Adipocyte (in vitro differentiated cells): ENCODE measurements at regions not wholly inside any gene's neighbourhood (a gene's known extent, or its start where the extent isn't known, plus 50 kb on each side); places are given as distances from the start of the nearest gene placed in this dataset.
"Not testable (repeated sequence)": the region's sequence is repeated elsewhere in the genome, so short reads cannot be mapped to it uniquely, and the experiment has no call there.

Experiments
- DNase-seq: peaks from one replicate; pipeline ENCODE4 v3.0.0-alpha.2; 2015; ENCODE audit warnings: low read depth
- H3K27me3 ChIP-seq: replicated peaks from 2 replicates; pipeline ENCODE4 v1.7.0; 2013; ENCODE audit warnings: mild to moderate bottlenecking, low read length, moderate library complexity; ENCODE audit not compliant: control insufficient read depth, insufficient read depth
- H3K36me3 ChIP-seq: 2 replicates; pipeline ENCODE4 v1.7.0; 2013; ENCODE audit warnings: low read length, mild to moderate bottlenecking, moderate library complexity; ENCODE audit not compliant: control insufficient read depth, insufficient read depth, severe bottlenecking
- H3K4me1 ChIP-seq: 2 replicates; pipeline ENCODE4 v1.7.0; 2013; ENCODE audit warnings: mild to moderate bottlenecking, low read length, moderate library complexity; ENCODE audit not compliant: control insufficient read depth, insufficient read depth
- H3K4me3 ChIP-seq: 2 replicates; pipeline ENCODE4 v1.7.0; 2013; ENCODE audit warnings: mild to moderate bottlenecking, low read length, moderate library complexity
- H3K9ac ChIP-seq: 2 replicates; pipeline ENCODE4 v1.7.0; 2013; ENCODE audit warnings: mild to moderate bottlenecking, low read length, moderate library complexity
- H3K9me3 ChIP-seq: 2 replicates; pipeline ENCODE4 v1.7.0; 2013; ENCODE audit warnings: mild to moderate bottlenecking, low read length, moderate library complexity; ENCODE audit not compliant: control insufficient read depth

- no peak for DNase-seq
- Histone ChIP-seq H3K9me3 (no peaks in the 10 kb centered on the region), H3K4me3 (peak overlapping the region; percentile 73), H3K4me1 (no peaks in the 10 kb centered on the region), H3K36me3 (no peaks in the 10 kb centered on the region), H3K27me3 (peaks cover 3% of the 10 kb centered on the region), H3K9ac (no peak overlapping the region)
Observed at GRCh38 chr7:39855325-39855674, 94.8 kb upstream of the CDK13 start.

- not testable (repeated sequence) for H3K4me3 ChIP-seq, H3K36me3 ChIP-seq, H3K4me1 ChIP-seq, H3K27me3 ChIP-seq, H3K9ac ChIP-seq, H3K9me3 ChIP-seq
- peak; percentile 6 for DNase-seq
Observed at GRCh38 chr7:39863675-39864322, 86.3 kb upstream of the CDK13 start.

GRCh38 chr7:39869888-39870522 lies 80.1 kb upstream of the CDK13 start:
- H3K9me3 ChIP-seq, H3K4me1 ChIP-seq, H3K36me3 ChIP-seq, DNase-seq, H3K27me3 ChIP-seq, H3K4me3 ChIP-seq, H3K9ac ChIP-seq: not testable (repeated sequence)

- H3K9me3 ChIP-seq, H3K27me3 ChIP-seq, H3K9ac ChIP-seq, H3K36me3 ChIP-seq, H3K4me1 ChIP-seq, H3K4me3 ChIP-seq, DNase-seq: not testable (repeated sequence)
Observed at GRCh38 chr7:39871610-39872009, 78.4 kb upstream of the CDK13 start.

GRCh38 chr7:39880556-39880955 lies 69.5 kb upstream of the CDK13 start:
- H3K4me3 ChIP-seq = peak overlapping the region; percentile 45
- DNase-seq = peak; percentile 80

GRCh38 chr7:39882148-39882784 lies 67.8 kb upstream of the CDK13 start:
- no peak overlapping the region for H3K9ac ChIP-seq
- no peaks in the 10 kb centered on the region for H3K27me3 ChIP-seq
- no peak for DNase-seq
- peaks cover 7% of the 10 kb centered on the region for H3K4me1 ChIP-seq
- no peaks in the 10 kb centered on the region for H3K36me3 ChIP-seq
- peaks cover 11% of the 10 kb centered on the region for H3K9me3 ChIP-seq
- no peak overlapping the region for H3K4me3 ChIP-seq

More at GRCh38 chr7:39880556-39880955, 69.5 kb upstream of the CDK13 start:
- Histone ChIP-seq H3K9ac (peak overlapping the region; percentile 2), H3K27me3 (no peaks in the 10 kb centered on the region), H3K9me3 (peaks cover 11% of the 10 kb centered on the region), H3K4me1 (peaks cover 7% of the 10 kb centered on the region), H3K36me3 (no peaks in the 10 kb centered on the region)

- H3K9me3 ChIP-seq = peaks cover 11% of the 10 kb centered on the region
- H3K4me1 ChIP-seq = peaks cover 7% of the 10 kb centered on the region
- H3K27me3 ChIP-seq = no peaks in the 10 kb centered on the region
- H3K4me3 ChIP-seq = no peak overlapping the region
- H3K36me3 ChIP-seq = no peaks in the 10 kb centered on the region
- no peak overlapping the region for H3K9ac ChIP-seq
- DNase-seq = no peak
Observed at GRCh38 chr7:39883812-39884390, 66.2 kb upstream of the CDK13 start.

GRCh38 chr7:39888171-39888853 lies 61.7 kb upstream of the CDK13 start:
- H3K9ac ChIP-seq = no peak overlapping the region
- no peak overlapping the region for H3K4me3 ChIP-seq
- peaks cover 20% of the 10 kb centered on the region for H3K27me3 ChIP-seq
- DNase-seq = no peak
- no peaks in the 10 kb centered on the region for H3K9me3 ChIP-seq
- H3K4me1 ChIP-seq = no peaks in the 10 kb centered on the region
- H3K36me3 ChIP-seq = no peaks in the 10 kb centered on the region

- no peak for DNase-seq
Observed at GRCh38 chr7:39890411-39890810, 59.6 kb upstream of the CDK13 start.

GRCh38 chr7:39891894-39892293 lies 58.2 kb upstream of the CDK13 start:
- Histone ChIP-seq H3K27me3 (peaks cover 20% of the 10 kb centered on the region), H3K36me3 (no peaks in the 10 kb centered on the region), H3K4me1 (no peaks in the 10 kb centered on the region), H3K9ac (no peak overlapping the region), H3K4me3 (no peak overlapping the region), H3K9me3 (no peaks in the 10 kb centered on the region)
- DNase-seq = no peak

More at GRCh38 chr7:39890411-39890810, 59.6 kb upstream of the CDK13 start:
- Histone ChIP-seq H3K27me3 (peaks cover 20% of the 10 kb centered on the region), H3K9me3 (no peaks in the 10 kb centered on the region), H3K36me3 (no peaks in the 10 kb centered on the region), H3K9ac (no peak overlapping the region), H3K4me3 (no peak overlapping the region), H3K4me1 (no peaks in the 10 kb centered on the region)

- DNase-seq = no peak
- H3K4me3 ChIP-seq = no peak overlapping the region
- H3K9ac ChIP-seq = no peak overlapping the region
- H3K4me1 ChIP-seq = no peaks in the 10 kb centered on the region
- no peaks in the 10 kb centered on the region for H3K9me3 ChIP-seq
- no peaks in the 10 kb centered on the region for H3K36me3 ChIP-seq
- peaks cover 20% of the 10 kb centered on the region for H3K27me3 ChIP-seq
Observed at GRCh38 chr7:39892361-39892760, 57.7 kb upstream of the CDK13 start.
